H1 (cell line): ENCODE measurements at regions not wholly inside any gene's neighbourhood (a gene's known extent, or its start where the extent isn't known, plus 50 kb on each side); places are given as distances from the start of the nearest gene placed in this dataset.

Experiments
- CEBPB ChIP-seq: IDR thresholded peaks from 2 replicates; pipeline ENCODE4 v1.6.1; 2012; ENCODE audit warnings: low read depth, low read length
- POLR2A ChIP-seq, 2 experiments: IDR thresholded peaks; 1 replicate in 1 of 2; 2 replicates in 1 of 2; pipeline ENCODE4 v1.6.1; 2011; ENCODE audit warnings: low read depth in 2 of 2, low read length in 2 of 2, mild to moderate bottlenecking in 2 of 2; ENCODE audit errors: control extremely low read depth in 1 of 2
- POLR2AphosphoS5 ChIP-seq: IDR thresholded peaks from 2 replicates; pipeline ENCODE4 v1.6.1; 2011; ENCODE audit warnings: low read depth, low read length
- RAD21 ChIP-seq, 2 experiments: IDR thresholded peaks in 1 of 2; conservative IDR thresholded peaks in 1 of 2; 2 replicates each; pipeline ENCODE4 v1.6.1; 2011; ENCODE audit warnings: low read depth in 2 of 2, low read length in 2 of 2, improper control_type of control experiment in 1 of 2, inconsistent platforms in 1 of 2, mild to moderate bottlenecking in 1 of 2, moderate library complexity in 1 of 2
- SIN3A ChIP-seq, 2 experiments: IDR thresholded peaks in 1 of 2; conservative IDR thresholded peaks in 1 of 2; 2 replicates each; pipeline ENCODE4 v1.6.1; 2011 to 2012; ENCODE audit warnings: low read length in 2 of 2, improper control_type of control experiment in 1 of 2, low read depth in 1 of 2, mild to moderate bottlenecking in 1 of 2
- SP1 ChIP-seq: IDR thresholded peaks from 2 replicates; pipeline ENCODE4 v1.6.1; 2011; ENCODE audit warnings: low read depth, low read length
- TF ChIP-seq, protein P1 (sequence below), 3 experiments: IDR thresholded peaks; 1 replicate in 2 of 3; 2 replicates in 1 of 3; pipeline versions ENCODE4 v1.5.1 to v1.6.1; 2011; ENCODE audit warnings: low read length in 3 of 3, mild to moderate bottlenecking in 3 of 3, inconsistent platforms in 2 of 3, low read depth in 1 of 3, moderate library complexity in 1 of 3; ENCODE audit not compliant: insufficient read depth in 1 of 3; ENCODE audit errors: control extremely low read depth in 1 of 3

DNA sequence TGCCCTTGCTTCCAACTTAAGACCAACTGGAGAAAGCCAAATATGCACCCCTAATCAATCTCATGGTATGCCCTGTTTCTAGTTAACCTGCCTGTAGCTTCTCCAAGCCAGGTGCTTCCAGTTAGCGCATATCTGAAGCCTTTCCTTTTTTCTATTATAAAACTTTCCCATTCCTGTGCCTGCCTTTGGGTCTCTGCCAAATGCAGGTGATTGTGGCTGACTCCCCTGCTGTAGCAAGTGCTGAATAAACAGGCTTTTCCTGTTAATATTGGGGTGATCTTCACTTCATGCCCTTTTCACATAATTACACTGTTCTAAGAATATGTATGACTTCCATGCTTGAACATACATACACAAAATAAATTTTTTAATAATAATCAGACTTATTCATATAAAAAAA lies 207.4 kb downstream of the TANC2 start:
- no peak for TF ChIP-seq POLR2A (IDR thresholded peaks at IDR 0.05; ENCODE audit: control extremely low read depth in 1 of 2, low read depth in 2 of 2, low read length in 2 of 2)
- TF ChIP-seq SIN3A (conservative IDR thresholded peaks at IDR 0.05 in 1 of 2, IDR thresholded peaks at IDR 0.05 in 1 of 2; ENCODE audit: low read depth in 1 of 2, low read length in 2 of 2), result no peak
- TF ChIP-seq RAD21 (IDR thresholded peaks at IDR 0.05 in 1 of 2, conservative IDR thresholded peaks at IDR 0.05 in 1 of 2; ENCODE audit: low read depth in 2 of 2, low read length in 2 of 2), result no peak
- TF ChIP-seq, protein P1, sequence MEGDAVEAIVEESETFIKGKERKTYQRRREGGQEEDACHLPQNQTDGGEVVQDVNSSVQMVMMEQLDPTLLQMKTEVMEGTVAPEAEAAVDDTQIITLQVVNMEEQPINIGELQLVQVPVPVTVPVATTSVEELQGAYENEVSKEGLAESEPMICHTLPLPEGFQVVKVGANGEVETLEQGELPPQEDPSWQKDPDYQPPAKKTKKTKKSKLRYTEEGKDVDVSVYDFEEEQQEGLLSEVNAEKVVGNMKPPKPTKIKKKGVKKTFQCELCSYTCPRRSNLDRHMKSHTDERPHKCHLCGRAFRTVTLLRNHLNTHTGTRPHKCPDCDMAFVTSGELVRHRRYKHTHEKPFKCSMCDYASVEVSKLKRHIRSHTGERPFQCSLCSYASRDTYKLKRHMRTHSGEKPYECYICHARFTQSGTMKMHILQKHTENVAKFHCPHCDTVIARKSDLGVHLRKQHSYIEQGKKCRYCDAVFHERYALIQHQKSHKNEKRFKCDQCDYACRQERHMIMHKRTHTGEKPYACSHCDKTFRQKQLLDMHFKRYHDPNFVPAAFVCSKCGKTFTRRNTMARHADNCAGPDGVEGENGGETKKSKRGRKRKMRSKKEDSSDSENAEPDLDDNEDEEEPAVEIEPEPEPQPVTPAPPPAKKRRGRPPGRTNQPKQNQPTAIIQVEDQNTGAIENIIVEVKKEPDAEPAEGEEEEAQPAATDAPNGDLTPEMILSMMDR (IDR thresholded peaks at IDR 0.05; ENCODE audit: control extremely low read depth in 1 of 3, insufficient read depth in 1 of 3, low read depth in 1 of 3, low read length in 3 of 3), result no peak
- TF ChIP-seq CEBPB, result no peak
- no peak for TF ChIP-seq SP1
- TF ChIP-seq POLR2AphosphoS5, result no peak
